Panc1 (cell line): ENCODE measurements at regions not wholly inside any gene's neighbourhood (a gene's known extent, or its start where the extent isn't known, plus 50 kb on each side); places are given as distances from the start of the nearest gene placed in this dataset.

Experiments
- ATAC-seq: fragments of 200-7000 bp; cut with Tn5 transposase; 2 replicates; pipeline ENCODE4 v1.9.1; 2020; ENCODE audit warnings: mild to moderate bottlenecking, moderate library complexity
- BruUV-seq: library from RNA; stranded (reverse); fragments of 400-500 nt; replicated peaks from 2 replicates; lab custom pipeline; 2021; lab: Mats Ljungman, UMichigan
- CTCF ChIA-PET: fragments of 300-600 bp; sonication (Branson Sonifier 250); formaldehyde crosslinking; loops from one replicate; lab custom pipeline; 2022; ENCODE audit warnings: antibody characterized with exemption; lab: Charles Lee
- POLR2A ChIA-PET: fragments of 300-600 bp; sonication (Branson Sonifier 250); formaldehyde crosslinking; loops from one replicate; lab custom pipeline; 2022; ENCODE audit warnings: antibody characterized with exemption; lab: Charles Lee
- DNase-seq: peaks from one replicate; pipeline ENCODE4 v3.0.0-alpha.2; 2010; ENCODE audit warnings: low read depth, low spot score
- H3K27ac ChIP-seq: 2 replicates; pipeline ENCODE4 v1.5.1; 2011; ENCODE audit warnings: mild to moderate bottlenecking, low read length, inconsistent platforms
- H3K27me3 ChIP-seq: fragments of 200-500 bp; sonication (Bioruptor generic); 2 replicates; pipeline ENCODE4 v1.6.0; 2014; ENCODE audit warnings: low read length, inconsistent platforms; ENCODE audit not compliant: control insufficient read depth, insufficient read depth
- H3K36me3 ChIP-seq: fragments of 200-500 bp; sonication (Bioruptor generic); 2 replicates; pipeline ENCODE4 v1.5.1; 2014; ENCODE audit warnings: inconsistent platforms, mild to moderate bottlenecking, low read length, moderate library complexity; ENCODE audit not compliant: control insufficient read depth, insufficient read depth
- H3K4me1 ChIP-seq: 2 replicates; pipeline ENCODE4 v1.5.1; 2011; ENCODE audit warnings: inconsistent platforms, mild to moderate bottlenecking, low read length, moderate library complexity; ENCODE audit not compliant: control insufficient read depth, insufficient read depth
- H3K4me3 ChIP-seq, 2 experiments: 2 replicates each; pipeline ENCODE4 v1.5.1; 2011 to 2012; ENCODE audit warnings: low read depth in 2 of 2, low read length in 2 of 2, mild to moderate bottlenecking in 2 of 2, inconsistent platforms in 1 of 2, moderate library complexity in 1 of 2
- H3K9me3 ChIP-seq: fragments of 200-500 bp; sonication (Bioruptor generic); 2 replicates; pipeline ENCODE4 v1.5.1; 2014; ENCODE audit warnings: low read depth, mild to moderate bottlenecking, inconsistent platforms, low read length, moderate library complexity; ENCODE audit not compliant: control insufficient read depth, insufficient read depth
- POLR2AphosphoS5 ChIP-seq: IDR thresholded peaks from 2 replicates; pipeline ENCODE4 v1.6.1; 2012; ENCODE audit warnings: mild to moderate bottlenecking, low read depth, low read length, moderate library complexity
- SIN3A ChIP-seq: IDR thresholded peaks from 2 replicates; pipeline ENCODE4 v1.6.1; 2012; ENCODE audit warnings: low read depth, mild to moderate bottlenecking, low read length, moderate library complexity, borderline replicate concordance; ENCODE audit not compliant: insufficient read depth
- TCF7L2 ChIP-seq: IDR thresholded peaks from 2 replicates; pipeline ENCODE4 v1.6.1; 2011; ENCODE audit warnings: mild to moderate bottlenecking, low read depth, low read length, inconsistent platforms
- in situ Hi-C: cut with HindIII; loops from 2 replicates; pipeline ENCODE4 v1.10.0; 2016; ENCODE audit warnings: low sequenced_read_pairs, low pct_unique_long_range_greater_than_20kb
- intact Hi-C: fragments of 100-400 bp; cut with micrococcal nuclease; formaldehyde crosslinking; loops from one replicate; pipeline ENCODE4 v1.10.0; 2022; ENCODE audit not compliant: unreplicated experiment
- TF ChIP-seq, protein P1 (sequence below): fragments of 450-650 bp; IDR thresholded peaks from 2 replicates; pipeline ENCODE4 v1.5.1; 2017; ENCODE audit warnings: mild to moderate bottlenecking
- TF ChIP-seq, protein P2 (sequence below), 2 experiments: IDR thresholded peaks; 2 replicates each; pipeline ENCODE4 v1.6.1; 2011 to 2012; ENCODE audit warnings: low read depth in 2 of 2, control low read depth in 1 of 2, low read length in 1 of 2, mild to moderate bottlenecking in 1 of 2, moderate library complexity in 1 of 2; ENCODE audit not compliant: insufficient read depth in 1 of 2

DNA sequence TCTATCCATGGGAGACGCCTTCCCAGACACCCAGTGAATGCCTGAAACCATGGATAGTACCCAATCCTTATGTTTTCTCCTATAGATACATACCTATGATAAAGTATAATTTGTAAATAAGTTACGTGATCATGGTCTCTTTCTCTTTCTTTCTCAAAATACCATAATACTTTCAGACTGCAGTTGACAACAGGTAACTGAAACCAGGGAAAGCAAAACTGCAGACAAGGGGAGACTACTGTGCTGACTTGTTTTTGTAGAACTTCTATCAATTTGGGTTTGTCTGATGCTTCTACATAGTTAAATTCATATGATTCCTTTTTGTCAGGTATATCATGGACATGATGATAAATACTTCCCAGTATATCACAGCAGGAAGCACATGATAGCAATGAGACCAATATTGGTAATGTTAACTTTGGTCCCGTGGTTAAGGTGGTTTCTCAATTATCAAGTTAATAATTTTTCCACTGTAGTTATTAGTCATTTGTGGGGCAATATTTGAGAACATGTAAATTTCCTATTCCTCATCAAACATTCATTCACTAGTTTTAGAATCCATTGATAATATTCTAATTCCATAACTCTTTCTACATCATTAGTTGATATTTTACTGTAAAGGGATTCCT is 298.0 kb upstream of the TET2 start:
- ATAC-seq (no peak), DNase-seq (no peak)
- no TSS peak for BruUV-seq
- CTCF ChIA-PET = no interaction called here
- in situ Hi-C loops (no loop called here), intact Hi-C loops (no loop called here)
- Histone ChIP-seq H3K27me3 (no peaks in the 10 kb centered on the region), H3K4me1 (no peaks in the 10 kb centered on the region), H3K27ac (no peak overlapping the region), H3K36me3 (no peaks in the 10 kb centered on the region), H3K4me3 (no peak overlapping the region), H3K9me3 (no peaks in the 10 kb centered on the region)
- TF ChIP-seq POLR2AphosphoS5 (no peak), SIN3A (no peak), TCF7L2 (no peak)
- TF ChIP-seq, protein P1, sequence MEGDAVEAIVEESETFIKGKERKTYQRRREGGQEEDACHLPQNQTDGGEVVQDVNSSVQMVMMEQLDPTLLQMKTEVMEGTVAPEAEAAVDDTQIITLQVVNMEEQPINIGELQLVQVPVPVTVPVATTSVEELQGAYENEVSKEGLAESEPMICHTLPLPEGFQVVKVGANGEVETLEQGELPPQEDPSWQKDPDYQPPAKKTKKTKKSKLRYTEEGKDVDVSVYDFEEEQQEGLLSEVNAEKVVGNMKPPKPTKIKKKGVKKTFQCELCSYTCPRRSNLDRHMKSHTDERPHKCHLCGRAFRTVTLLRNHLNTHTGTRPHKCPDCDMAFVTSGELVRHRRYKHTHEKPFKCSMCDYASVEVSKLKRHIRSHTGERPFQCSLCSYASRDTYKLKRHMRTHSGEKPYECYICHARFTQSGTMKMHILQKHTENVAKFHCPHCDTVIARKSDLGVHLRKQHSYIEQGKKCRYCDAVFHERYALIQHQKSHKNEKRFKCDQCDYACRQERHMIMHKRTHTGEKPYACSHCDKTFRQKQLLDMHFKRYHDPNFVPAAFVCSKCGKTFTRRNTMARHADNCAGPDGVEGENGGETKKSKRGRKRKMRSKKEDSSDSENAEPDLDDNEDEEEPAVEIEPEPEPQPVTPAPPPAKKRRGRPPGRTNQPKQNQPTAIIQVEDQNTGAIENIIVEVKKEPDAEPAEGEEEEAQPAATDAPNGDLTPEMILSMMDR = no peak
- TF ChIP-seq, protein P2, sequence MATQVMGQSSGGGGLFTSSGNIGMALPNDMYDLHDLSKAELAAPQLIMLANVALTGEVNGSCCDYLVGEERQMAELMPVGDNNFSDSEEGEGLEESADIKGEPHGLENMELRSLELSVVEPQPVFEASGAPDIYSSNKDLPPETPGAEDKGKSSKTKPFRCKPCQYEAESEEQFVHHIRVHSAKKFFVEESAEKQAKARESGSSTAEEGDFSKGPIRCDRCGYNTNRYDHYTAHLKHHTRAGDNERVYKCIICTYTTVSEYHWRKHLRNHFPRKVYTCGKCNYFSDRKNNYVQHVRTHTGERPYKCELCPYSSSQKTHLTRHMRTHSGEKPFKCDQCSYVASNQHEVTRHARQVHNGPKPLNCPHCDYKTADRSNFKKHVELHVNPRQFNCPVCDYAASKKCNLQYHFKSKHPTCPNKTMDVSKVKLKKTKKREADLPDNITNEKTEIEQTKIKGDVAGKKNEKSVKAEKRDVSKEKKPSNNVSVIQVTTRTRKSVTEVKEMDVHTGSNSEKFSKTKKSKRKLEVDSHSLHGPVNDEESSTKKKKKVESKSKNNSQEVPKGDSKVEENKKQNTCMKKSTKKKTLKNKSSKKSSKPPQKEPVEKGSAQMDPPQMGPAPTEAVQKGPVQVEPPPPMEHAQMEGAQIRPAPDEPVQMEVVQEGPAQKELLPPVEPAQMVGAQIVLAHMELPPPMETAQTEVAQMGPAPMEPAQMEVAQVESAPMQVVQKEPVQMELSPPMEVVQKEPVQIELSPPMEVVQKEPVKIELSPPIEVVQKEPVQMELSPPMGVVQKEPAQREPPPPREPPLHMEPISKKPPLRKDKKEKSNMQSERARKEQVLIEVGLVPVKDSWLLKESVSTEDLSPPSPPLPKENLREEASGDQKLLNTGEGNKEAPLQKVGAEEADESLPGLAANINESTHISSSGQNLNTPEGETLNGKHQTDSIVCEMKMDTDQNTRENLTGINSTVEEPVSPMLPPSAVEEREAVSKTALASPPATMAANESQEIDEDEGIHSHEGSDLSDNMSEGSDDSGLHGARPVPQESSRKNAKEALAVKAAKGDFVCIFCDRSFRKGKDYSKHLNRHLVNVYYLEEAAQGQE (IDR thresholded peaks at IDR 0.05; ENCODE audit: insufficient read depth in 1 of 2, low read depth in 2 of 2, low read length in 1 of 2) = no peak
- POLR2A ChIA-PET = no interaction called here

DNA sequence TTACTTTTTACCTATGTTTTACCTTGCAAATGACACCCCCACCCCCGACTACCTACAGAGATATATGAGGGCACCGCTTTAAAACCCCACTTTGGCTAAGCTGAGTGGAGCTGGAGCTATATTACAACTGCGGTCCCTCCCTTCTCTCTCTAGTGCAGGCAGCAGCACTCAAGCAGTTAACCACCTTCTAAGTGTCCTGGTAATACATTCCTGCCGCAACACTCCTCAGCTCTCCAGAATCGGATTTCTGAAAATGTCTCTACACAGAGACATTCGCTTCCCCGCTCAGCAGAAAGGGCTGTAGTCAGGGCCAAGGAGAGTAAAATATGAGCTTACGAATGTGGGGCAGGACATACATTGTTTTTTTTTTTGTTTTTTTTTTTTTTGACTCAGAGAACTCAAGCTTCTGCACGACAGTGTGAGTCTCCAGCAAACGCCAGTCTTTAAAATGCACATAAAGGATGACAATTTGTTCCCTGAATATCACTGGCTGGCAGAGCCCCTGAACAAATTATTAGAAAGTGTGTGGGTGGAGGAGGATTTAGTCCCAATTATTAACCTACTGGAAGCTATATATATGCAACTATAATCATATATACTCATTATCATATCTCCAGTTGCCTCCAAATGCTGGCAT is 287.0 kb upstream of the TET2 start:
- DNase-seq (no peak), ATAC-seq (no peak)
- no peaks in the 10 kb centered on the region for H3K36me3 ChIP-seq
- ChIA-PET POLR2A (interaction anchor here (0.6 kb wide), 1 partner anchor 684 kb away, joined by 4 read pairs; no protein-coding TSS in a partner anchor), CTCF (interaction anchor here (0.6 kb wide), 1 partner anchor 674 kb away, joined by 3 read pairs; no protein-coding TSS in a partner anchor)
- intact Hi-C loops = loop anchor here (1.0 to 5.0 kb wide), 3 partner anchors 367 to 842 kb away; partner anchors contain the start of gene CXXC4
- no peak overlapping the region for H3K4me3 ChIP-seq
- no TSS peak for BruUV-seq
- in situ Hi-C loops = no loop called here
- TF ChIP-seq, protein P1 = no peak
- TF ChIP-seq TCF7L2 (no peak), SIN3A (no peak), POLR2AphosphoS5 (no peak)
- TF ChIP-seq, protein P2 (IDR thresholded peaks at IDR 0.05; ENCODE audit: insufficient read depth in 1 of 2, low read depth in 2 of 2, low read length in 1 of 2) = no peak
- no peaks in the 10 kb centered on the region for H3K4me1 ChIP-seq
- H3K9me3 ChIP-seq = no peaks in the 10 kb centered on the region
- H3K27me3 ChIP-seq = no peaks in the 10 kb centered on the region
- no peak overlapping the region for H3K27ac ChIP-seq
